ENCODE measurements at regions not wholly inside any gene's neighbourhood (a gene's known extent, or its start where the extent isn't known, plus 50 kb on each side); places are given as distances from the start of the nearest gene placed in this dataset.

DNA sequence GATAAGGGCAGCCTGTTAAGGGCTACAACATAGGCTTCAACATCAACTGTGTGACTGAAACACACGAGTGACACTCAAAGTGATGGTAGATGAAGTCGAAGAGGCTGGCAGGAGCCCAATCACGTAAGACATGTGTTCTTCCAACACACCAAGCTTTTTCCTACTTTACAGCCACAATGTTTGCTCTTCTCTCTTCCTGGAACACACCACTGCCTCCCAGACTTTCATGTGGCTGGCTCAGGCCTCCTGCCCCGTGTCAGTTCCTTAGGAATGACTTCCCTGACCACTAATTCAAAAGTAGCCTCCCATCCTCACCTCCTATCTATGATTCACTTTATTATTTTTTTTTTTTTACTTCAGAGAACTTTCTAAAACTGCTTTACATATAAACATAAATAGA, 209.2 kb downstream of the GPAM start:
- intact Hi-C loops (cut with micrococcal nuclease): no loop called here
- DNase-seq (ENCODE audit: low spot score): no peak
- Mint-ChIP-seq H3K27me3 (ENCODE audit: low read depth) (no peaks in the 10 kb centered on the region), H3K27ac (no peak overlapping the region), H3K9me3 (no peaks in the 10 kb centered on the region), H3K4me1 (ENCODE audit: low read depth) (no peaks in the 10 kb centered on the region), H3K36me3 (ENCODE audit: low read depth) (no peaks in the 10 kb centered on the region), H3K4me3 (ENCODE audit: low read depth) (no peak overlapping the region)

- intact Hi-C loops (cut with micrococcal nuclease): no loop called here
- Mint-ChIP-seq H3K4me1 (ENCODE audit: low read depth) (no peaks in the 10 kb centered on the region), H3K36me3 (ENCODE audit: low read depth) (no peaks in the 10 kb centered on the region), H3K27ac (no peak overlapping the region), H3K27me3 (ENCODE audit: low read depth) (no peaks in the 10 kb centered on the region), H3K9me3 (no peaks in the 10 kb centered on the region), H3K4me3 (ENCODE audit: low read depth) (no peak overlapping the region)
- no peak for DNase-seq (ENCODE audit: low spot score)
These were observed 207.0 kb downstream of the GPAM start for GRCh38 chr10:111976557-111976956.

- Mint-ChIP-seq H3K36me3 (ENCODE audit: low read depth) (no peaks in the 10 kb centered on the region), H3K9me3 (no peaks in the 10 kb centered on the region), H3K4me1 (ENCODE audit: low read depth) (no peaks in the 10 kb centered on the region), H3K27me3 (ENCODE audit: low read depth) (no peaks in the 10 kb centered on the region), H3K27ac (no peak overlapping the region), H3K4me3 (ENCODE audit: low read depth) (no peak overlapping the region)
- DNase-seq (ENCODE audit: low spot score): no peak
- intact Hi-C loops (cut with micrococcal nuclease): no loop called here
These were observed 199.5 kb downstream of the GPAM start for GRCh38 chr10:111984057-111984456.

- no peaks in the 10 kb centered on the region for H3K4me1 Mint-ChIP-seq (ENCODE audit: low read depth)
- no peak for DNase-seq (ENCODE audit: low spot score)
- intact Hi-C loops (cut with micrococcal nuclease): no loop called here
These were observed 197.5 kb downstream of the GPAM start for GRCh38 chr10:111986079-111986478.

DNA sequence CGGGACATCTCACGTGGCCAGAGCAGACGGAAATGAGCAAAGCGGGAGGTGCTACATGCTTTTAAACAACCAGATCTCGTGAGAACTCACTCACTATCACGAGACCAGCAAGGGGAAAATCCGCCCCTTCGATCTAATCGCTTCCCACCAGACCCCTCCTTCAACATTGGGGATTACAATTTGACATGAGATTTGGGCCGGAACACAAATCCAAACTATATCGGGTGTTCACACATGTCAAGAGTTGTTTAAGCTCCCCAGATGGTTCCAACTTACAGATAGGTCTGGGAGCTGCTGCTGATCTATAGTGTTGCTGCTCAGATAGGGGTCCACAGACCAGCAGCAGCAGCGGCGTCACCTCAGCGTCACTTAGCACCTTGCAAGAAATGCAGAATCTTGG, 194.9 kb downstream of the GPAM start:
- Mint-ChIP-seq H3K9me3 (no peaks in the 10 kb centered on the region), H3K4me3 (ENCODE audit: low read depth) (no peak overlapping the region), H3K36me3 (ENCODE audit: low read depth) (no peaks in the 10 kb centered on the region), H3K27ac (no peak overlapping the region), H3K4me1 (ENCODE audit: low read depth) (no peaks in the 10 kb centered on the region), H3K27me3 (ENCODE audit: low read depth) (no peaks in the 10 kb centered on the region)
- DNase-seq (ENCODE audit: low spot score): no peak
- intact Hi-C loops (cut with micrococcal nuclease): no loop called here

More at GRCh38 chr10:111986079-111986478, 197.5 kb downstream of the GPAM start:
- H3K36me3 Mint-ChIP-seq (ENCODE audit: low read depth): no peaks in the 10 kb centered on the region
- H3K27me3 Mint-ChIP-seq (ENCODE audit: low read depth): no peaks in the 10 kb centered on the region
- no peak overlapping the region for H3K4me3 Mint-ChIP-seq (ENCODE audit: low read depth)
- H3K27ac Mint-ChIP-seq: no peak overlapping the region
- no peaks in the 10 kb centered on the region for H3K9me3 Mint-ChIP-seq

GRCh38 chr10:111989136-111989911, 194.2 kb downstream of the GPAM start:
- no peak for DNase-seq (ENCODE audit: low spot score)
- Mint-ChIP-seq H3K4me1 (ENCODE audit: low read depth) (no peaks in the 10 kb centered on the region), H3K27ac (no peak overlapping the region), H3K36me3 (ENCODE audit: low read depth) (no peaks in the 10 kb centered on the region), H3K9me3 (no peaks in the 10 kb centered on the region), H3K27me3 (ENCODE audit: low read depth) (no peaks in the 10 kb centered on the region), H3K4me3 (ENCODE audit: low read depth) (no peak overlapping the region)
- intact Hi-C loops (cut with micrococcal nuclease): no loop called here

GRCh38 chr10:111990734-111991133, 192.8 kb downstream of the GPAM start:
- no peaks in the 10 kb centered on the region for H3K9me3 Mint-ChIP-seq
- intact Hi-C loops (cut with micrococcal nuclease): no loop called here
- H3K27me3 Mint-ChIP-seq (ENCODE audit: low read depth): no peaks in the 10 kb centered on the region
- H3K27ac Mint-ChIP-seq: no peak overlapping the region
- H3K36me3 Mint-ChIP-seq (ENCODE audit: low read depth): no peaks in the 10 kb centered on the region
- DNase-seq (ENCODE audit: low spot score): no peak
- H3K4me1 Mint-ChIP-seq (ENCODE audit: low read depth): no peaks in the 10 kb centered on the region
- no peak overlapping the region for H3K4me3 Mint-ChIP-seq (ENCODE audit: low read depth)

DNA sequence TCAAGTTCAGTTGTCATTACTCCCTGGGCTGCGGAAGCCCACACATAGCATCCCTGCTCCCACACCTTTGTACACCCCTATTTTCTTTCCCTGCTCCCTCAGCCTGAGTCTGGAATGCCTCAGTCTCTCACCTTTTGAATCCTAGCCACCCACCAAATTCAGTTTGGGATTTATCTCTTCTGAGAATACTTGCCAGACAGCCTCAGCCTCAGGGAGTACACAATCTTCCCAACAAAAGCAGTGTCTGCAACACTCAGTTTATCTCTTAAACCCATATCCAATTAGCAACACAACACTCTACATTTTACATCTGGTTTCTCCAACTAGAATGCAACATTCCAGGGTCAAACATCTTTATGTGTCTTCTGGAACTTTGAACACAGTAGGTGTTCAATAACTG, 190.2 kb downstream of the GPAM start:
- Mint-ChIP-seq H3K27ac (no peak overlapping the region), H3K4me3 (ENCODE audit: low read depth) (no peak overlapping the region), H3K4me1 (ENCODE audit: low read depth) (no peaks in the 10 kb centered on the region), H3K9me3 (no peaks in the 10 kb centered on the region), H3K27me3 (ENCODE audit: low read depth) (no peaks in the 10 kb centered on the region), H3K36me3 (ENCODE audit: low read depth) (no peaks in the 10 kb centered on the region)
- no peak for DNase-seq (ENCODE audit: low spot score)
- intact Hi-C loops (cut with micrococcal nuclease): no loop called here

DNA sequence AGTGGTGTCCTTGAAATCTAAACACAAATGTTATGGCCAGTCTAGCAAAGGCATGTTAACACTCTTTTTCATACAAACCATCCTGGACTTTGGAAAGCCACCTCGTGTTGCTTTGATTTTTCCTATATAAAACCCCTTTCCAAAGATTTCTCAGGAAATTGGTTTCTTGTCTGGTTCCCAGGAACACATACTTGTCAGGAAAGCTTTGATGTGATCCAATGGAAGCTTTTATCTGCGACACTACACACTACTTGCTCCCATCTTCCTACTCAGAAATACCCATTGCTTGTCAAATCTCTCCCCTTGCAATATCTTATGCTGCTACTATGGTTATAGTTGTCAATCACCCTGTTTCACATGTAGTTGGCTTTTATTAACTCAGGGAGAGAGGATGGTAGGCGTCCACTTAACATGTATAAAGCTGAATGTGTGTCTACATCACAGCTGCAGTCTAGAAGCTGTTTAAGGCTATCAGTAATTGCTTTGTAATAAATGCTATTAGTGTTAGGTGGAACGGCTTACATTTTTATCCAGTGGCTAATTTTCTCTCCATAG, 189.6 kb downstream of the GPAM start:
- intact Hi-C loops (cut with micrococcal nuclease): no loop called here
- H3K4me3 Mint-ChIP-seq (ENCODE audit: low read depth): no peak overlapping the region
- H3K27me3 Mint-ChIP-seq (ENCODE audit: low read depth): no peaks in the 10 kb centered on the region
- H3K9me3 Mint-ChIP-seq: no peaks in the 10 kb centered on the region
- no peaks in the 10 kb centered on the region for H3K4me1 Mint-ChIP-seq (ENCODE audit: low read depth)
- no peak overlapping the region for H3K27ac Mint-ChIP-seq
- no peaks in the 10 kb centered on the region for H3K36me3 Mint-ChIP-seq (ENCODE audit: low read depth)
- no peak for DNase-seq (ENCODE audit: low spot score)

DNA sequence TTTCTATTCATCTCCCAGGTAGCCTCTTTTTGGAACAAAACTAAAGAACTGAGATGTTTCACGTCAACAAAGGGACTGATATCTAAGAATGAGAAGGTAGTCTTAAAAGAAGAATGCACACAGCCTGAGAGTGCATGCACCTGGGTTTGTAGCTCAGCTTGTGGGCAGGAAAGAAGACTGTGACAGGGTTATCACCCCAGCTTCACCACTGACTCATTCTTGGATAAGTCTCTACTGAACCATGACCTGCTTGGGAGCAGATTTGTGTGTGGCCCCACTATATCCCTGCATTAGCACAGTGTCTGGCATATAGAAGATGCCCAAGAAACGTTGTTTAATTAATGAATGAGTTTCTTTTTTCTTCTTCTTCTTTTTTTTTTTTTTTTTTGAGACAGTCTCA, 187.5 kb downstream of the GPAM start:
- Mint-ChIP-seq H3K4me3 (ENCODE audit: low read depth) (no peak overlapping the region), H3K9me3 (no peaks in the 10 kb centered on the region), H3K27me3 (ENCODE audit: low read depth) (no peaks in the 10 kb centered on the region), H3K27ac (no peak overlapping the region), H3K4me1 (ENCODE audit: low read depth) (no peaks in the 10 kb centered on the region), H3K36me3 (ENCODE audit: low read depth) (no peaks in the 10 kb centered on the region)
- intact Hi-C loops (cut with micrococcal nuclease): no loop called here
- no peak for DNase-seq (ENCODE audit: low spot score)

DNA sequence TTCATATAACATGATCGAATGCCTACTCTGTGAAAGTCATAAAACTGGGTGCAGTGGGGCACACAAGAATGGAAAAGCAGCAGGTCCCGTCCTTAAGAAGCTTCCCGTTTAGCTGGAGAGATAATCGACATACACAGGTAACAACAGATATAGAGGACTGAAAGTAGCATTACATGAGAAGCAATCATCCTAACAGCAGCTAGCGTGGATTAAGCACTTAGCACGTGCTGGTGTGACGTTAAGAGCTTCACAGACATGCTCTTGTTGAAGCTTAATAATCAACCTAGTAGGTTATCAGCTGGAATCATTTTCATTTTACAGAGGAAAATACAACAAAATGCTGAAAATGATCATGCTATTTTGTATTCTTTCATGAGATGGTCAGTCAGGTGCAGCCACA, 184.8 kb downstream of the GPAM start:
- no peaks in the 10 kb centered on the region for H3K9me3 Mint-ChIP-seq
- H3K36me3 Mint-ChIP-seq (ENCODE audit: low read depth): no peaks in the 10 kb centered on the region
- no peak for DNase-seq (ENCODE audit: low spot score)
- H3K4me1 Mint-ChIP-seq (ENCODE audit: low read depth): no peaks in the 10 kb centered on the region
- intact Hi-C loops (cut with micrococcal nuclease): no loop called here
- no peak overlapping the region for H3K4me3 Mint-ChIP-seq (ENCODE audit: low read depth)
- H3K27me3 Mint-ChIP-seq (ENCODE audit: low read depth): no peaks in the 10 kb centered on the region
- no peak overlapping the region for H3K27ac Mint-ChIP-seq

GRCh38 chr10:111999205-111999914, 184.2 kb downstream of the GPAM start:
- H3K4me3 Mint-ChIP-seq (ENCODE audit: low read depth): no peak overlapping the region
- DNase-seq (ENCODE audit: low spot score): no peak
- intact Hi-C loops (cut with micrococcal nuclease): no loop called here
- H3K27me3 Mint-ChIP-seq (ENCODE audit: low read depth): no peaks in the 10 kb centered on the region
- H3K36me3 Mint-ChIP-seq (ENCODE audit: low read depth): no peaks in the 10 kb centered on the region
- no peak overlapping the region for H3K27ac Mint-ChIP-seq
- no peaks in the 10 kb centered on the region for H3K4me1 Mint-ChIP-seq (ENCODE audit: low read depth)
- no peaks in the 10 kb centered on the region for H3K9me3 Mint-ChIP-seq

DNA sequence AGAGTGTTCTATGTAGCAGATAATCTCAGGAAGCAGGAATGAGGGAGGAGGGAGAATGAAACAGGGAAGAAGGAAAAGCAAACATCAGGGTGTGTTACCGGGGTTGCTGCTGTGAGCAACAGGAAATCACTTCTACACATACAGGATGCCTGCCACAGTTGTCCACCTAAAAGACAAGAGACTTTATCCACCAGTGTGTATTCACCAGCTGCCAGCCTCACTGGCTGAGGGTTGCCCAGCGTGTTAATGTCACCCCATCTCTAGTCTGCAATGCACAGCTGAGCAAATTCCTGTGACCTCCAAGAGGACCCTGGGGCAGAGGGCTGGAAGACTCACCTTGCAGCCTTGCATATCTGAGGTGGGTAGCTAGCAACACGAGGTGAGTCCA, 183.7 kb downstream of the GPAM start:
- H3K27ac Mint-ChIP-seq: no peak overlapping the region
- no peak overlapping the region for H3K4me3 Mint-ChIP-seq (ENCODE audit: low read depth)
- H3K36me3 Mint-ChIP-seq (ENCODE audit: low read depth): no peaks in the 10 kb centered on the region
- H3K27me3 Mint-ChIP-seq (ENCODE audit: low read depth): no peaks in the 10 kb centered on the region
- no peaks in the 10 kb centered on the region for H3K9me3 Mint-ChIP-seq
- intact Hi-C loops (cut with micrococcal nuclease): no loop called here
- no peaks in the 10 kb centered on the region for H3K4me1 Mint-ChIP-seq (ENCODE audit: low read depth)
- DNase-seq (ENCODE audit: low spot score): no peak

Measured in activated T-helper 2 cell treated with anti-CD3 and anti-CD28 coated beads, Interferon-gamma antibody, Interleukin-2, Interleukin-4, amounts not matched to agents 10 μg/mL and 5 μg/mL and 100 μg/mL, durations not matched to agents 14 hours and 24 hours and 36 hours (primary cell).